Tibial nerve (tissue), 4 donors: ENCODE measurements at regions not wholly inside any gene's neighbourhood (a gene's known extent, or its start where the extent isn't known, plus 50 kb on each side); places are given as distances from the start of the nearest gene placed in this dataset.
"Not testable (repeated sequence)": the region's sequence is repeated elsewhere in the genome, so short reads cannot be mapped to it uniquely, and the experiment has no call there.

Source experiments
- DNase-seq, 2 donors: peaks; one replicate each; pipeline ENCODE4 v3.0.0-alpha.2; 2019; ENCODE audit warnings: low spot score in 2 of 2
- H3K27ac ChIP-seq, 4 donors: fragments of 200-600 bp; sonication (generic) in 3 of 4; one replicate each; pipeline ENCODE4 v1.5.1; 2017 to 2019; ENCODE audit warnings: mild to moderate bottlenecking in 1 of 4
- H3K27me3 ChIP-seq, 2 donors: fragments of 200-600 bp; sonication (generic) in 1 of 2; one replicate each; pipeline versions ENCODE4 v1.5.1 to v1.6.0; 2017 to 2019
- H3K36me3 ChIP-seq, 3 donors: fragments of 200-600 bp; sonication (generic); one replicate each; pipeline ENCODE4 v1.5.1; 2018 to 2019
- H3K4me1 ChIP-seq, 4 donors: fragments of 200-600 bp; sonication (generic) in 3 of 4; one replicate each; pipeline ENCODE4 v1.5.1; 2017 to 2019
- H3K4me3 ChIP-seq, 4 donors: fragments of 200-600 bp; sonication (generic) in 3 of 4; one replicate each; pipeline ENCODE4 v1.5.1; 2017 to 2019; ENCODE audit warnings: mild to moderate bottlenecking in 1 of 4, moderate library complexity in 1 of 4
- H3K9me3 ChIP-seq, 4 donors: fragments of 200-600 bp; sonication (generic) in 3 of 4; one replicate each; pipeline ENCODE4 v1.5.1; 2017 to 2019
- CTCF ChIP-seq, 5 experiments: fragments of 200-600 bp in 3 of 5; fragments of 450-650 bp in 2 of 5; sonication (generic) in 3 of 5; IDR thresholded peaks; one replicate each; pipeline ENCODE4 v1.5.1; 2016 to 2019; ENCODE audit warnings: antibody characterized with exemption in 5 of 5, mild to moderate bottlenecking in 3 of 5, moderate library complexity in 2 of 5
- EP300 ChIP-seq, 2 donors: sonication (generic); formaldehyde crosslinking; IDR thresholded peaks; one replicate each; pipeline ENCODE4 v1.6.1; 2017; ENCODE audit warnings: antibody characterized with exemption in 2 of 2, mild to moderate bottlenecking in 1 of 2
- POLR2A ChIP-seq, 2 donors: fragments of 450-650 bp; IDR thresholded peaks; one replicate each; pipeline ENCODE4 v1.6.1; 2017; ENCODE audit warnings: antibody characterized with exemption in 2 of 2, mild to moderate bottlenecking in 2 of 2, moderate library complexity in 2 of 2
- WGBS, 2 donors: methylation state at CpG; one replicate each; pipeline ENCODE4 v1.1.5; 2018; 5-methylcytosine and 5-hydroxymethylcytosine counted together

- Histone ChIP-seq H3K27me3 (no peaks in the 10 kb centered on the region), H3K36me3 (no peaks in the 10 kb centered on the region), H3K9me3 (no peaks in the 10 kb centered on the region), H3K4me3 (no peak overlapping the region), H3K4me1 (peaks cover 0 to 21% (median 2%) of the 10 kb centered on the region in 4 donors), H3K27ac (no peak overlapping the region)
- 82 to 89% methylated on average over 3 of the region's 3 CpGs for WGBS, 2 donors
- no peak for TF ChIP-seq EP300 (IDR thresholded peaks at IDR 0.05)
- TF ChIP-seq CTCF (IDR thresholded peaks at IDR 0.05) = no peak
- TF ChIP-seq POLR2A (IDR thresholded peaks at IDR 0.05) = no peak
- DNase-seq = no peak
Observed at GRCh38 chr19:28314756-28315155, 898.2 kb downstream of the UQCRFS1 start.

DNA sequence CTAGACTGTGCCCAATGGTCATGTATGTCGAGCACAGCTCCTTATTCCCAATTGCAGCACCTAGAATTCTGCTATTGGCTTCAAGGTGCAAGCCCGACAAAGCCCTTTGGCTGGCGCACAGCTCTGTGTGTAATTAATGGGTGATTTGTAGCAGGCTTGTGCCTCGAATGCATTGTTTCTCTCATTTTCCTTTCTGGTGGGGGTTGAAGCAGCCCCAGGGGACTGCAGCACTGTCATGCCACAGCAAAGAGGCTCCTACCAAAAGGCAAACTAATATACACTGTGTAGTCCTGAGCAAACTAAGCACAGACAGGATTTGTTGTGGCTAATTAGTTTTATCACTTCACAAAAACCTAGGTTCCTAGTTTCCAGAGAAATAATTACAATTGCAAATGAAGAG lies 898.7 kb downstream of the UQCRFS1 start:
- H3K9me3 ChIP-seq = no peaks in the 10 kb centered on the region
- H3K36me3 ChIP-seq = no peaks in the 10 kb centered on the region
- H3K4me1 ChIP-seq = peaks cover 0 to 21% (median 2%) of the 10 kb centered on the region in 4 donors
- H3K27ac ChIP-seq = peak overlapping the region in 1 of 4 donors; percentile 55
- TF ChIP-seq CTCF (IDR thresholded peaks at IDR 0.05) (no peak), POLR2A (IDR thresholded peaks at IDR 0.05) (no peak), EP300 (IDR thresholded peaks at IDR 0.05) (no peak)
- DNase-seq = no peak
- WGBS, 2 donors = 63 to 70% methylated on average over 4 of the region's 4 CpGs
- no peaks in the 10 kb centered on the region for H3K27me3 ChIP-seq
- no peak overlapping the region for H3K4me3 ChIP-seq

DNA sequence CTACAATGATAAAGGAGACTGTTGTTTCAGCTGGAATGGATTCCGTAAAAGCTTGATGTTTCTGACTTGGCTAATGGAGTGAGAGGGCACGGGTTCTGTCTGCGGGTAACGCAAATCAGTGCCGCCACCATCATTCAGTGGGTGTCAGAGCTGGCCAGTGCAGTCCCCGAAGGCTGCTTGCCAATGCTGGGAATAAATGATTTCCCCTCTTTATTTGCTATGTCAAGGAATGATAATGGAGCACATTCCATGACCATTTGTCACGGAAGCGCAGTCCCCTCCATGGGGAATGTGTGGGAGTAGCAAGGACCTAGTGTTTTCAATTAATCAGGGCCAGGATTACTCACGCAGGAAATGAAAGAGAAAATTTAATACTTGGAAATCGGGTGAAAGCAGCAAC lies 899.3 kb downstream of the UQCRFS1 start:
- peaks cover 0 to 21% (median 2%) of the 10 kb centered on the region in 4 donors for H3K4me1 ChIP-seq
- H3K27ac ChIP-seq = peak overlapping the region in 1 of 4 donors; percentile 55
- peak in 1 of 2 donors; percentile 7 for TF ChIP-seq EP300 (IDR thresholded peaks at IDR 0.05)
- no peak for TF ChIP-seq CTCF (IDR thresholded peaks at IDR 0.05)
- H3K27me3 ChIP-seq = no peaks in the 10 kb centered on the region
- no peaks in the 10 kb centered on the region for H3K9me3 ChIP-seq
- no peak overlapping the region for H3K4me3 ChIP-seq
- H3K36me3 ChIP-seq = no peaks in the 10 kb centered on the region
- WGBS, 2 donors = 21 to 22% methylated on average over 10 of the region's 10 CpGs
- peak in 1 of 2 donors; percentile 8 for DNase-seq

GRCh38 chr19:28312269-28312668 lies 900.7 kb downstream of the UQCRFS1 start:
- Histone ChIP-seq H3K4me3 (no peak overlapping the region), H3K27me3 (no peaks in the 10 kb centered on the region), H3K27ac (no peak overlapping the region), H3K36me3 (no peaks in the 10 kb centered on the region), H3K4me1 (peaks cover 0 to 21% (median 2%) of the 10 kb centered on the region in 4 donors), H3K9me3 (no peaks in the 10 kb centered on the region)
- 89 to 95% methylated on average over 8 of the region's 8 CpGs for WGBS, 2 donors
- TF ChIP-seq CTCF (IDR thresholded peaks at IDR 0.05) (no peak), POLR2A (IDR thresholded peaks at IDR 0.05) (no peak)
- no peak for DNase-seq

DNA sequence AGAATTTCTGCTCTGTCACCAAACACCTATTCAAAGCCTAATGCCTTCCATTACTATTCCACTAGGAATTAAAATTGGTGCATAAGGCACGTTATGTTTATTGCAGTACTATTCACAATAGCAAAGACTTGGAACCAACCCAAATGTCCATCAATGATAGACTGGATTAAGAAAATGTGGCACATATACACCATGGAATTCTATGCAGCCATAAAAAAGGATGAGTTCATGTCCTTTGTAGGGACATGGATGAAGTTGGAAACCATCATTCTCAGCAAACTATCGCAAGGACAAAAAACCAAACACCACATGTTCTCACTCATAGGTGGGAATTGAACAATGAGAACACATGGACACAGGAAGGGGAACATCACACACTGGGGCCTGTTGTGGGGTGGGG lies 902.1 kb downstream of the UQCRFS1 start:
- H3K27ac ChIP-seq = not testable (repeated sequence)
- 80 to 85% methylated on average over 1 of the region's 2 CpGs for WGBS, 2 donors

DNA sequence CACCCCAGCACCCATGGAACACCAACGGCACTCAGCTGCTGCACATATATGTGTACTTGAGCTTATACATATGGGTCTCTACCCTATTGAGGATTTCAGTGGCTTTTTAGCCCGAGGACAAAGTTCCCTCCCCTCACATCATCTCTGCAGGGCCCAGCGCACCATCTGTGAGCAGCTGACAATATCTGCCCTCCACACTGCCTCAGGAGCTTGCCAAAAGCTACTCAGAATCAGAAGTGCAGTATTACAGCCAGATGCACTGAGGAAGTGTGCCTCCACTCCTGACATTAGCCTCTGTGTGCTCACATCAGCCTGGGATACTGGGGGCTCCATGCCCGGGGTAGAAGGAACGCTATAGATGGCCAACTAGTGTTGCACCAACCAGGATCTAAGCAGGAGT lies 903.9 kb downstream of the UQCRFS1 start:
- Histone ChIP-seq H3K27ac (no peak overlapping the region), H3K36me3 (no peaks in the 10 kb centered on the region), H3K27me3 (no peaks in the 10 kb centered on the region), H3K4me1 (peaks cover 0 to 16% (median 1%) of the 10 kb centered on the region in 4 donors), H3K9me3 (no peaks in the 10 kb centered on the region), H3K4me3 (no peak overlapping the region)
- DNase-seq = no peak
- WGBS, 2 donors = 86 to 91% methylated on average over 5 of the region's 5 CpGs
- TF ChIP-seq CTCF (IDR thresholded peaks at IDR 0.05) (no peak), EP300 (IDR thresholded peaks at IDR 0.05) (no peak), POLR2A (IDR thresholded peaks at IDR 0.05) (no peak)

More for the DNA sequence above, 902.1 kb downstream of the UQCRFS1 start:
- not testable (repeated sequence) for H3K4me3 ChIP-seq, H3K36me3 ChIP-seq, H3K27me3 ChIP-seq, H3K9me3 ChIP-seq, DNase-seq
- peaks cover 0 to 21% (median 2%) of the 10 kb centered on the region in 4 donors for H3K4me1 ChIP-seq
